Liver (tissue), 8 donors: ENCODE measurements at regions not wholly inside any gene's neighbourhood (a gene's known extent, or its start where the extent isn't known, plus 50 kb on each side); places are given as distances from the start of the nearest gene placed in this dataset.

ENCODE experiments used
- DNase-seq: peaks from one replicate; pipeline ENCODE4 v3.0.0-alpha.2; 2017; ENCODE audit warnings: low spot score
- H3K27ac ChIP-seq, 2 donors: one replicate each; pipeline ENCODE4 v1.7.0; 2013; ENCODE audit warnings: inconsistent platforms in 2 of 2, low read length in 2 of 2, control low read depth in 1 of 2, low read depth in 1 of 2, mild to moderate bottlenecking in 1 of 2
- H3K27me3 ChIP-seq, 4 donors: one replicate each; pipeline versions ENCODE4 v1.6.1 to v1.7.0; 2013; ENCODE audit warnings: low read length in 3 of 4, inconsistent platforms in 1 of 4, mild to moderate bottlenecking in 1 of 4, moderate library complexity in 1 of 4; ENCODE audit not compliant: control insufficient read depth in 4 of 4, insufficient read depth in 4 of 4
- H3K36me3 ChIP-seq, 4 donors: one replicate each; pipeline versions ENCODE4 v1.6.1 to v1.7.0; 2013; ENCODE audit warnings: low read length in 3 of 4, mild to moderate bottlenecking in 3 of 4, low read depth in 1 of 4, moderate library complexity in 1 of 4; ENCODE audit not compliant: control insufficient read depth in 4 of 4, insufficient read depth in 3 of 4
- H3K4me1 ChIP-seq, 4 donors: one replicate each; pipeline versions ENCODE4 v1.6.1 to v1.7.0; 2013; ENCODE audit warnings: low read length in 3 of 4, mild to moderate bottlenecking in 3 of 4, moderate library complexity in 1 of 4; ENCODE audit not compliant: control insufficient read depth in 4 of 4, insufficient read depth in 4 of 4
- H3K4me3 ChIP-seq, 3 donors: one replicate each; pipeline versions ENCODE4 v1.6.1 to v1.7.0; 2013; ENCODE audit warnings: low read length in 3 of 3, control low read depth in 1 of 3, low read depth in 1 of 3, mild to moderate bottlenecking in 1 of 3
- H3K9ac ChIP-seq, 2 donors: one replicate each; pipeline ENCODE4 v1.7.0; 2013; ENCODE audit warnings: low read length in 2 of 2, mild to moderate bottlenecking in 2 of 2, moderate library complexity in 2 of 2, control low read depth in 1 of 2, low read depth in 1 of 2
- H3K9me3 ChIP-seq, 4 donors: one replicate each; pipeline versions ENCODE4 v1.6.1 to v1.7.0; 2013; ENCODE audit warnings: low read length in 3 of 4; ENCODE audit not compliant: control insufficient read depth in 4 of 4
- ATF3 ChIP-seq: IDR thresholded peaks from 2 replicates; pipeline ENCODE4 v1.6.1; 2016; ENCODE audit warnings: antibody characterized with exemption
- CTCF ChIP-seq: fragments of 150-350 bp; IDR thresholded peaks from 2 replicates; pipeline ENCODE4 v1.5.1; 2017; ENCODE audit warnings: improper control_type of control experiment, low read depth, low read length; ENCODE audit not compliant: missing input control
- EGR1 ChIP-seq, 2 donors: IDR thresholded peaks; 2 replicates each; pipeline ENCODE4 v1.6.1; 2016 to 2018; ENCODE audit warnings: antibody characterized with exemption in 2 of 2, low read depth in 2 of 2
- FOXA1 ChIP-seq: IDR thresholded peaks from 2 replicates; pipeline ENCODE4 v1.6.1; 2016; ENCODE audit warnings: antibody characterized with exemption
- GABPA ChIP-seq, 2 donors: IDR thresholded peaks in 1 of 2; conservative IDR thresholded peaks in 1 of 2; 2 replicates each; pipeline ENCODE4 v1.6.1; 2016; ENCODE audit warnings: antibody characterized with exemption in 2 of 2, mild to moderate bottlenecking in 1 of 2, moderate library complexity in 1 of 2
- HNF4A ChIP-seq, 2 donors: conservative IDR thresholded peaks; 2 replicates each; pipeline ENCODE4 v1.6.1; 2016; ENCODE audit warnings: antibody characterized with exemption in 2 of 2, mild to moderate bottlenecking in 2 of 2
- HNF4G ChIP-seq: IDR thresholded peaks from 2 replicates; pipeline ENCODE4 v1.6.1; 2016; ENCODE audit warnings: antibody characterized with exemption
- JUND ChIP-seq, 2 donors: IDR thresholded peaks; 2 replicates each; pipeline ENCODE4 v1.6.1; 2016; ENCODE audit warnings: antibody characterized with exemption in 2 of 2
- MAX ChIP-seq: IDR thresholded peaks from 2 replicates; pipeline ENCODE4 v1.6.1; 2016; ENCODE audit warnings: antibody characterized with exemption
- NR2F2 ChIP-seq: IDR thresholded peaks from 2 replicates; pipeline ENCODE4 v1.6.1; 2016; ENCODE audit warnings: antibody characterized with exemption
- RAD21 ChIP-seq, 2 donors: IDR thresholded peaks; 2 replicates each; pipeline ENCODE4 v1.6.1; 2016; ENCODE audit warnings: antibody characterized with exemption in 2 of 2, mild to moderate bottlenecking in 2 of 2
- REST ChIP-seq: IDR thresholded peaks from 2 replicates; pipeline ENCODE4 v1.6.1; 2016; ENCODE audit warnings: antibody characterized with exemption, mild to moderate bottlenecking
- RXRA ChIP-seq, 2 donors: IDR thresholded peaks; 2 replicates each; pipeline ENCODE4 v1.6.1; 2017 to 2018; ENCODE audit warnings: antibody characterized with exemption in 2 of 2, mild to moderate bottlenecking in 1 of 2
- SP1 ChIP-seq: IDR thresholded peaks from 2 replicates; pipeline ENCODE4 v1.6.1; 2018; ENCODE audit warnings: antibody characterized with exemption, mild to moderate bottlenecking
- TAF1 ChIP-seq: conservative IDR thresholded peaks from 2 replicates; pipeline ENCODE4 v1.6.1; 2016; ENCODE audit warnings: antibody characterized with exemption, mild to moderate bottlenecking
- YY1 ChIP-seq: IDR thresholded peaks from 2 replicates; pipeline ENCODE4 v1.6.1; 2016; ENCODE audit warnings: antibody characterized with exemption, mild to moderate bottlenecking
- ZBTB33 ChIP-seq: IDR thresholded peaks from 2 replicates; pipeline ENCODE4 v1.6.1; 2016; ENCODE audit warnings: antibody characterized with exemption
- WGBS: extraction: QIAGEN DNeasy Blood & Tissue Kit; methylation state at CpG from one replicate; pipeline ENCODE4 v1.1.7; 2013; 5-methylcytosine and 5-hydroxymethylcytosine counted together
- donor health status: healthy.
- donor health status: healthy.
- donor health status: healthy.
- donor health status: healthy.
- donor health status: healthy.

- DNase-seq, result no peak
- TF ChIP-seq SP1 (no peak), YY1 (no peak), MAX (no peak), NR2F2 (no peak), RXRA (IDR thresholded peaks at IDR 0.05) (no peak), HNF4A (conservative IDR thresholded peaks at IDR 0.05) (no peak), EGR1 (IDR thresholded peaks at IDR 0.05; ENCODE audit: low read depth in 2 of 2) (no peak), ZBTB33 (no peak), TAF1 (no peak), ATF3 (no peak), CTCF (no peak), FOXA1 (no peak)
- no peak overlapping the region for H3K27ac ChIP-seq
- H3K9ac ChIP-seq, result no peak overlapping the region
- WGBS, result 97% methylated on average over 7 of the region's 7 CpGs
- peaks cover 8 to 74% (median 57%) of the 10 kb centered on the region in 4 donors for H3K4me1 ChIP-seq
- H3K27me3 ChIP-seq, result no peaks in the 10 kb centered on the region
- H3K36me3 ChIP-seq, result no peaks in the 10 kb centered on the region
- no peak overlapping the region for H3K4me3 ChIP-seq
- H3K9me3 ChIP-seq, result no peaks in the 10 kb centered on the region
Measured at GRCh38 chr12:124494751-124495129, 72.7 kb downstream of the NCOR2 start.

GRCh38 chr12:124493809-124494750, 73.3 kb downstream of the NCOR2 start:
- no peak for TF ChIP-seq JUND (IDR thresholded peaks at IDR 0.05)
- no peak for TF ChIP-seq TAF1
- TF ChIP-seq MAX, result no peak
- no peak for TF ChIP-seq ZBTB33
- TF ChIP-seq REST, result no peak
- no peak for TF ChIP-seq CTCF
- TF ChIP-seq EGR1 (IDR thresholded peaks at IDR 0.05; ENCODE audit: low read depth in 2 of 2), result no peak
- TF ChIP-seq RXRA (IDR thresholded peaks at IDR 0.05), result no peak
- no peak for TF ChIP-seq YY1
- no peak for TF ChIP-seq SP1
- TF ChIP-seq FOXA1, result no peak
- no peak for TF ChIP-seq HNF4G
- no peak for TF ChIP-seq RAD21 (IDR thresholded peaks at IDR 0.05)
- TF ChIP-seq GABPA (IDR thresholded peaks at IDR 0.05 in 1 of 2, conservative IDR thresholded peaks at IDR 0.05 in 1 of 2), result no peak
- 79% methylated on average over 27 of the region's 27 CpGs for WGBS
- H3K9me3 ChIP-seq, result no peaks in the 10 kb centered on the region
- no peak overlapping the region for H3K27ac ChIP-seq
- no peak for DNase-seq
- no peak overlapping the region for H3K9ac ChIP-seq
- no peak overlapping the region for H3K4me3 ChIP-seq
- no peaks in the 10 kb centered on the region for H3K36me3 ChIP-seq
- H3K4me1 ChIP-seq, result peaks cover 8 to 76% (median 57%) of the 10 kb centered on the region in 4 donors
- no peaks in the 10 kb centered on the region for H3K27me3 ChIP-seq
